AG10803 (cell line): ENCODE measurements at regions not wholly inside any gene's neighbourhood (a gene's known extent, or its start where the extent isn't known, plus 50 kb on each side); places are given as distances from the start of the nearest gene placed in this dataset.

Source experiments
- DNase-seq: peaks from one replicate; pipeline ENCODE4 v3.0.0; 2010; ENCODE audit warnings: low read depth
- H3K4me3 ChIP-seq: 2 replicates; pipeline ENCODE4 v1.5.1; 2011; ENCODE audit warnings: mild to moderate bottlenecking, low read length, control low read depth
- TF ChIP-seq, protein P1 (sequence below): conservative IDR thresholded peaks from 2 replicates; pipeline ENCODE4 v1.5.1; 2011; ENCODE audit warnings: mild to moderate bottlenecking, low read length, control low read depth, inconsistent platforms

DNA sequence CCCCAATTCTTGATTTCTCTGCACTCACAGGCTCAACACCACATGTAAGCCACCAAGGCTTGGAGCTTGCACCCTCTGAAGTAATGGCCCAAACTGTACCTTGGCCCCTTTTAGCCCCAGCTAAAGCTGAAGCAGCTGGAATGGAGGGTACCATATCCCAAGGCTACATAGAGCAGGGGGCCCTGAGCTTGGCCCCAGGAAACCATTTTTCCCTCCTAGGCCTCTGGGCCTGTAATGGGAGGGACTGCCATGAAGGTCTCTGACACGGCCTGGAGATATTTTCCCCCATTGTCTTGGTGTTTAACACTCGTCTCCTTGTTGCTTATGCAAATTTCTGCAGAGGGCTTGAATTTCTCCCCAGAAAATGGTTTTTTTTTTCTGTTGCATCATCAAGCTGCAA lies 69.7 kb downstream of the SKA1 start:
- no peak overlapping the region for H3K4me3 ChIP-seq
- TF ChIP-seq, protein P1, sequence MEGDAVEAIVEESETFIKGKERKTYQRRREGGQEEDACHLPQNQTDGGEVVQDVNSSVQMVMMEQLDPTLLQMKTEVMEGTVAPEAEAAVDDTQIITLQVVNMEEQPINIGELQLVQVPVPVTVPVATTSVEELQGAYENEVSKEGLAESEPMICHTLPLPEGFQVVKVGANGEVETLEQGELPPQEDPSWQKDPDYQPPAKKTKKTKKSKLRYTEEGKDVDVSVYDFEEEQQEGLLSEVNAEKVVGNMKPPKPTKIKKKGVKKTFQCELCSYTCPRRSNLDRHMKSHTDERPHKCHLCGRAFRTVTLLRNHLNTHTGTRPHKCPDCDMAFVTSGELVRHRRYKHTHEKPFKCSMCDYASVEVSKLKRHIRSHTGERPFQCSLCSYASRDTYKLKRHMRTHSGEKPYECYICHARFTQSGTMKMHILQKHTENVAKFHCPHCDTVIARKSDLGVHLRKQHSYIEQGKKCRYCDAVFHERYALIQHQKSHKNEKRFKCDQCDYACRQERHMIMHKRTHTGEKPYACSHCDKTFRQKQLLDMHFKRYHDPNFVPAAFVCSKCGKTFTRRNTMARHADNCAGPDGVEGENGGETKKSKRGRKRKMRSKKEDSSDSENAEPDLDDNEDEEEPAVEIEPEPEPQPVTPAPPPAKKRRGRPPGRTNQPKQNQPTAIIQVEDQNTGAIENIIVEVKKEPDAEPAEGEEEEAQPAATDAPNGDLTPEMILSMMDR = no peak
- no peak for DNase-seq

DNA sequence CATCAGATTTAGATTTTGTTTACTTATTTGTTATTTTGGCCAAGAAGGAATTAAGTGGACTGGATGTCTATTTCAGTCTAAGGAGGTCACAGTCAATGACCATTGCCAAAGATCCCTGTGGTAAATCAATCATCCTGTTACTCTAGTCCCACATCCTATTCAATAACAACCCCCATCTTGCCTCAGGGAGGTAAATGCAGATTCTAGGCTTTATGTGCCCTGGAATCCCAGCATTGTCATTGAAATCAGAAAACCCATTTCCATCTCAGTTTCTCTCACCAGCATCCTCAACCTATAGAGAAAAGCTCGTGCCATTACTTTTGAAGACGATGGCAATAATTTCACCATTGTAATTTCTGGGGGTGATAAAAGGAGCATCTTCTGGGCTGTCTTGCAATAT lies 71.8 kb downstream of the SKA1 start:
- TF ChIP-seq, protein P1 = no peak
- no peak for DNase-seq
- no peak overlapping the region for H3K4me3 ChIP-seq

DNA sequence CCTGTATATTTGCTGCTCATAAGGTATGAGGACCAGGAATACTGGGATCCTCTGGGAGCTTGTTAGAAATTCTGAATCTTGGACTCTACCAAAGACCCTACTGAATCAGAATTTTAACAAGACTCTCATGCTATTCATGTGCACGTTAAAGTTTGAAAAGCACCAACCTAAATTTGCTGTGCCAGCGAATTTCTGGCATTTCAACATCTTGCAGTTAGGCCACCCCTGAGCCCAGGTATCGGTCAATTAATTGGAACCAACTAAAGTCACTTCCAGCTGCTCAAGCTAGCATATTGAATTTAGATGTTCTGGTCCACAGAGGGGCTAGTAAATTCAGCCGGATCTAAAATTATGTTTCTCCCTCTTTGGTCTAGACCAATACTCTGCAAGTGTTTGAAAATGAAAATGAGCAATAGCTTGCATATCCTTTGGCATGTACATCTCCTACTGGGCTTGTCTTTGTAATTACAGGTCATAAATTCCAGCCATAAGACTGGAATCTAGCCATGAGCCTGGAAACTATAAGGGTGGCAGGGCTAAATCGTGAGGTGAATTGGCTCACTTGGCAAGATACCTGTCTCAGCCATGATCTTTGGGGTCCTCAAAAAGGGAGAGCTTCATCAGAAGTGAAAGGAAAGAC lies 72.4 kb downstream of the SKA1 start:
- TF ChIP-seq, protein P1 = no peak
- DNase-seq = no peak
- H3K4me3 ChIP-seq = no peak overlapping the region

DNA sequence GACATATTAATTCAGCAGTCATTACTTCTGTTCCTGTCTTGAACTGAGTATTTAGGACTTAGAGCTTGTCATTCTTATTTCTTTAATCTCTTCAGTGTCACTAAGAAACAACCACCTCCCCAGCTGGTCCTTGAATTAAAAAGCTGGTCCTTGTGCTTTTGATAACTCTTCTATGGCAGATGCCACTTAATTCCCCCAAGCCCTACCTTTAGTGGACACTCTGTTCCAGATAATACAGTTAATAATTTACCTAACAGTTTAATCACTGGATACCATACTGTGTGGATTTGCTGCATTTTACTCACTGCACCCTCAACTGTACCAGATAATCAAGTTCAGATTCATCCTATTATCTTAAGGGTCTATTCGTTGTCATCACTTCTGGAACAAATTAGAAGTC lies 73.1 kb downstream of the SKA1 start:
- DNase-seq = no peak
- TF ChIP-seq, protein P1 = no peak
- H3K4me3 ChIP-seq = no peak overlapping the region

DNA sequence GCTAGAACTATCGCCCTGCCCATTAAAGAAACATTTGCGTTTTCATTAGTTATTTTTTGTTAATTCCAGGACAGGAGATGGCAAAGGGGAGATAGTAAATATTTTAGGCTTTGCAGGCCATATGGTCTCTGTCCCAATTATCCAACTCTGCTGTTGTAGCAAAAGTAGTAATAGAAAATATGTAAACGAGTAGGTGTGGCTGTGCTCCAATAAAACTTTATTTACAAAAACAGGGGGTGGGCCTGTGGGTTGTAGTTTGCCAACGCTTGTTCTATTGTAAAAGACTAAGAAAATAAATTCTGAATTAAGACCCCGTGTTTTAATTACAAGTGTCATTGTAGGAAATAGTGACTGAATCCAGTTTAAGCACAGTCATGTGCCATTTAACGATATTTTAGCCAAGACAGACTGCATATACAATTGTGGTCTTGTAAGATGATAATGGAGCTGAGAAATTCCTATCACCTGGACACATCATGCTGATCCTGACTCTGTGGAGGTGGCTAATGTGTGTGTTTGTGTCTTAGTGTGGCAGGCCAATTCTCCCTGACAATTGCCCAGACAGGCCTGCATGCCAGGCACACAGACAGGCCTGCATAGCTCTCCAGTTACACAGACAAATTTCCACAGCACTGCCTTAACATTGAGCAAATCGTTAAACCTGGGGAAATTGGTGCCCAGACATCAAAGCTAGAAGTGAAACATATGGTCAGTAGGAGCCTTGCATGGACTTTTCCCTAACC lies 76.4 kb downstream of the SKA1 start:
- no peak overlapping the region for H3K4me3 ChIP-seq
- TF ChIP-seq, protein P1 = no peak
- no peak for DNase-seq

DNA sequence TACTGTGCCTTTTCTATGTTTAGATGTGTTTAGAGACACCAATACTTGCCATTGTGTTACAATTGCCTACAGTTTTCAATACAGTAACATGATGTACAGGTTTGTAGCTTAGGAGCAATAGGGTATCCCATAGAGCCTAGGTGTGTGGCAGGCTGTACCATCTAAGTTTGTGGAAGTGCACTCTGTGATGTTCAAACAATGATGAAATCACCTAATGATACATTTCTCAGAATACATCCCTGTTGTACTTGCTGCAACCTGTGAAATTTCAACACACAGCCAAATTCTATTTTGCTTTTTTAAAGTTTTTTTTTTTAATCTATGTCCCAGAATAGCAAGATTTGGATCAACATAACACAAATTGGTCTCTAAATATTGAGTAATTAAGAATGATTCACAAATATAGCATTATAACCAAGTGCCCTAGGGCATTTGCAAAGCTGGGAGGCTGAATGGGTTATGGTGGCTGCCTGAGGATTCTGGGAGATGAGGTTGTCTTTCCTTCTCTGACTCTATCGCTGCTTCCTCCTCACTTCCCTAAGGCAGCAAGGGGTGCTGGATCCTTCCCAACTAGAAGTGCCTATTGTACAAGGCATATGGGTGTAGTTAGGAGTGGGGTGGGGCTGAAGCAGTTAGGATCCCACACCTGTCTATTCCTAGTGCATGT lies 78.3 kb downstream of the SKA1 start:
- H3K4me3 ChIP-seq = no peak overlapping the region
- DNase-seq = no peak
- TF ChIP-seq, protein P1 = no peak
